KOPT-K1 (cell line): ENCODE measurements at regions not wholly inside any gene's neighbourhood (a gene's known extent, or its start where the extent isn't known, plus 50 kb on each side); places are given as distances from the start of the nearest gene placed in this dataset.

Source experiments
- H3K27ac ChIP-seq: fragments of 200-600 bp; sonication (generic); 2 replicates; pipeline ENCODE4 v1.5.1; 2016; ENCODE audit warnings: antibody characterized with exemption, mild to moderate bottlenecking, low read depth, low read length; ENCODE audit not compliant: poor library complexity, severe bottlenecking
- H3K36me3 ChIP-seq: fragments of 200-600 bp; sonication (generic); 2 replicates; pipeline ENCODE4 v1.5.1; 2017; ENCODE audit warnings: antibody characterized with exemption, mild to moderate bottlenecking, low read length, moderate library complexity; ENCODE audit not compliant: insufficient read depth
- H3K9me3 ChIP-seq: fragments of 200-600 bp; sonication (generic); 2 replicates; pipeline ENCODE4 v1.5.1; 2017; ENCODE audit warnings: antibody characterized with exemption, low read length, mild to moderate bottlenecking; ENCODE audit not compliant: insufficient read depth, poor library complexity, severe bottlenecking

DNA sequence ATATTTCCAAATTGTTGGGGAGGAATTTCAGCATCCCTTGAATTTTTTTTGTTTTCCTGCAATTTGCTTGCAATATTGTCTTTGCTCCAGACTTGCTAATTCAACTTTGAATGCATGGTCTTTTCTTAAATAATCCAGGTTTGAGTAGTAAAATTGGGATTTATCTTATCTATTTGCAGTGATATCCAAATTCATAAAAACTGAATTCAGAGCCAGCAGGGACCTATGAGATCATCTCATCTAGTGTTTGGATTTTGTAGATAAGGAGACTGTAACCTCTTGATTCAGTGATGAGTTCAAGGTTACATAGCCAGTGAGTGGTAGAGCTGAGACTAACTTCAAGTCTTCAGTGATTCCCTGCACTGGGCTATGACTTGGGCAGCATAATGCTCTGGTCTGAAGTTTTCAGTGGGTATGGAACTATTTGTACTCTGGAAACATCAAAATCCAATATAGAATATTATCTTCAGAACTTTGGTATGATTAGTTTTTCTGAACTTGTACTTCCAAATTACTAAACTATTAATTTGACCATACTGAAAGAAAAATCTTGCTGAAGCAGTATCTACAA is 109.4 kb downstream of the DISP1 start:
- no peak overlapping the region for H3K27ac ChIP-seq
- no peaks in the 10 kb centered on the region for H3K36me3 ChIP-seq
- H3K9me3 ChIP-seq, result no peaks in the 10 kb centered on the region

DNA sequence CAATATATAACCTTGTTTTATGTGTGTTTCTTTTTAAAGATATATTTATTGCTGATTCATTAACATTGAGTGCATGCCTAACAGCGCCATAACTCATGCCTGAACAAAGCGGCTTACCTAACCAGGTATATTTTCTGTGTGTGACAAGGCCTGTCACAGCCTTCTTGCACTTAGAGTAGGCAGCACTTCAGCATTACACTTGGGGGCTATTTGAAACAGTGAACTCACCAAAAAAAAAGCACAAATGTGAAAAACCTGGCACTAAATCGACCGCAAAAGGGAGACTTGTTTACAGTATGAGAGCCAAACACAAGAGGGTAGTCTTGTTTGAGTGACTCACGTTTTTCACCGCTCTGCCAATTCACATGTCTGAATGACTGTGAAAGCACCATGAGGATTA is 111.7 kb downstream of the DISP1 start:
- Histone ChIP-seq H3K27ac (no peak overlapping the region), H3K9me3 (no peaks in the 10 kb centered on the region), H3K36me3 (no peaks in the 10 kb centered on the region)

- H3K27ac ChIP-seq, result no peak overlapping the region
- no peaks in the 10 kb centered on the region for H3K9me3 ChIP-seq
- no peaks in the 10 kb centered on the region for H3K36me3 ChIP-seq
Observed at GRCh38 chr1:222927031-222927430, 112.2 kb downstream of the DISP1 start.

GRCh38 chr1:222928212-222928611 is 113.4 kb downstream of the DISP1 start:
- Histone ChIP-seq H3K9me3 (no peaks in the 10 kb centered on the region), H3K36me3 (no peaks in the 10 kb centered on the region), H3K27ac (no peak overlapping the region)

GRCh38 chr1:222930070-222930469 is 115.2 kb downstream of the DISP1 start:
- Histone ChIP-seq H3K9me3 (no peaks in the 10 kb centered on the region), H3K27ac (no peak overlapping the region), H3K36me3 (no peaks in the 10 kb centered on the region)

DNA sequence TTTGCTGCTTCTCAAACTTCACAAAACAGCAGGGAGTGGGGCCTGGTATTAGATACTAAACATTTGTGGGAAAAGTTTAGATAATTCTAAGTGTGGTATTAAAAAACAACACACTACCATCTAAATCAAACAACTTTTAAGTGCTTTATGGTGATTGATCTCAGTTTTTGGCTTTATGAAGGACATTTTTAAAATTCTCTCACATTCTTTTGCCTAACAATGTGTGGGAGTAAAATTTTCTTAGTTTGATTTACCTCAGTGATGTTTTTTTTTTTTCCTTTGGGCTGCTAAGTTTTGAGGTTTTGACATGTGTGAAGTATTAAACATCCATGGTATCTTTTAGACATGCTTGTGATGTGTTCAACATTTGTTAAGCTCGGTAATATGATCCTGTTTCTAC is 116.2 kb downstream of the DISP1 start:
- H3K36me3 ChIP-seq, result no peaks in the 10 kb centered on the region
- H3K9me3 ChIP-seq, result no peaks in the 10 kb centered on the region
- no peak overlapping the region for H3K27ac ChIP-seq

DNA sequence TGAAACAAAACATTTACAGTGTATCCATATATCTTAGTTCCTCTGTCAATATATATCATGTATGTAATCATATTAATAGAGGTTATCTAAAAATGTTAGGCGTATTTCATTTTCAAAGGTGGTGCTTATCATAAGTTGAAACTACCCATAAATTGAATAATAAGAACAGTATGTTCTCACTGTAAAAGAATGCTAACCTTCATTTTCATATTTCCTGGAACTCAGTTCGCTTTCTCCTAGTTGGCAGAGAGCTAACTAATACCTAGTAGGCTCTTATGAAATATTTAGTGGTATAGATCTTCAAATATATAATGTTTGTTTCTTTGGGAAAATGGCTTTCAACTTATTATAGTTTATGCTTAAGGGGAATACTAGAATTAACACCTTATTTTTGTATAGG is 118.4 kb downstream of the DISP1 start:
- Histone ChIP-seq H3K9me3 (no peaks in the 10 kb centered on the region), H3K36me3 (no peaks in the 10 kb centered on the region), H3K27ac (no peak overlapping the region)

DNA sequence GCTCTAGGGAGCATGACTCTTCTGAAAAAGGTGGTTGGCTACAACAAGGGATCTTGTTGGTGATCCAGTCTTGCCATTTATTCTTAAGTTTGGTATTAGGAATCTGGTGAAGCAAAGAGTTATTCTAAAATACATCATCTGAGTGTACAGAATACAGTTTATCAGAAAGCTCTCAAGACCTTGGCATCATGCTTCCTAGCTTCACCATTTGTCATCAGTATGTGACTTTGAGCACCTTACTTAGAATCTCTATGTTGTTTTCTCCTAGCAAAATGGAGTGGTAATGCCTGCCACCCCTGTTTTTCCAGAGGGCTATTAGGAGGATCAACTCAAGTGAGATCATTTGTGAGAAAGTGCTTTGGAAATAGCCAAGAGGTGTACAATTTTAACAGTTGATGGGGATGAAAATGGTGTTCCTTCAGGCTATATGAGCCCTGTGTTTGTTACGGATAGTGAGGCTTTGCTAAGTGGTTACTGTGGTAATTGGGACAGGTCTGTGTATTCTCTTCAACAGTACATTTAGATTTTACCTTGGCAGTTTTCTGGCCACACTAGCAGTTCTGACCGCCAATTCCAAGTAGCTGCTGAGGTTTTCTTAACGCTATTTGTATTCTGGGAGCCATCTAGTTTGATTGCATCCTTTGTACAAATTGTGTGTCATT is 120.5 kb downstream of the DISP1 start:
- no peaks in the 10 kb centered on the region for H3K36me3 ChIP-seq
- no peak overlapping the region for H3K27ac ChIP-seq
- H3K9me3 ChIP-seq, result no peaks in the 10 kb centered on the region

DNA sequence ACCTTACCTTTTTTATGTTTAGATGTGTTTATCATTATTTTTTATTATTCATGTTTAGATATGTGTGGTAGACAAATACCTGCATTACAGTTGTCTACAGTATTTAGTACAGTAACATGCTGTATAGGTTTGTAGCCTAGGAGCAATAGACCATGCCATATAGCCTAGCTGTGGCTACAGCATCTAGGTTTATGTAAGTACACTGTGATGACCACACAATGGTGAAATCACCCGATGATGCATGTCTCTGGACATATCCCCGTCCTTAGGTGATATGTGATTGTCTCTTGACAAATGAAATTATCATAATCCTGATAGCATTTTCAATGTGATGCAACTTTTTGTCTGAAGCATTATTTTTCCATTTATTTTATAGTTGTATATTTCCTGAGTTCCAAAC is 121.2 kb downstream of the DISP1 start:
- no peaks in the 10 kb centered on the region for H3K36me3 ChIP-seq

GRCh38 chr1:222938986-222939385 is 124.1 kb downstream of the DISP1 start:
- Histone ChIP-seq H3K9me3 (no peaks in the 10 kb centered on the region), H3K27ac (no peak overlapping the region), H3K36me3 (no peaks in the 10 kb centered on the region)

More for the DNA sequence above, 121.2 kb downstream of the DISP1 start:
- H3K9me3 ChIP-seq, result no peaks in the 10 kb centered on the region
- no peak overlapping the region for H3K27ac ChIP-seq

DNA sequence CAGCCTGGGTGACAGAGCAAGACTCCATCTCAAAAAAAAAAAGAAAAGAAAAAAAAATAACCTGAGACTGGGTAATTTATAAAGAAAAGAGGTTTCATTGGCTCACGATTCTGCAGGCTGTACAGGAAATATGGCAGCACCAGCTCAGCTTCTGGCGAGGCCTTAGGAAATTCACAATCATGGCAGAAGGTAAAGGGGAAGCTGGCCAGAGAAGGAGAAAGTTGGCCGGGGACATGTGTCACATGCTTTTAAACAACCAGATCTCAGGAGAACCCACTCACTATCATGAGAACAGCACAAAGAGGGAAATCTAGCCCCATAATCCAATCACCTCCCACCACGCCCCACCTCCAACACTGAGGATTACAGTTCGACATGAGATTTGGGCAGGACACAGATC is 125.3 kb downstream of the DISP1 start:
- Histone ChIP-seq H3K9me3 (no peaks in the 10 kb centered on the region), H3K36me3 (no peaks in the 10 kb centered on the region), H3K27ac (no peak overlapping the region)

- Histone ChIP-seq H3K27ac (no peak overlapping the region), H3K36me3 (no peaks in the 10 kb centered on the region), H3K9me3 (no peaks in the 10 kb centered on the region)
Observed at GRCh38 chr1:222940906-222941305, 126.1 kb downstream of the DISP1 start.

- H3K36me3 ChIP-seq, result no peaks in the 10 kb centered on the region
- no peaks in the 10 kb centered on the region for H3K9me3 ChIP-seq
Observed at GRCh38 chr1:222941425-222941824, 126.6 kb downstream of the DISP1 start.

DNA sequence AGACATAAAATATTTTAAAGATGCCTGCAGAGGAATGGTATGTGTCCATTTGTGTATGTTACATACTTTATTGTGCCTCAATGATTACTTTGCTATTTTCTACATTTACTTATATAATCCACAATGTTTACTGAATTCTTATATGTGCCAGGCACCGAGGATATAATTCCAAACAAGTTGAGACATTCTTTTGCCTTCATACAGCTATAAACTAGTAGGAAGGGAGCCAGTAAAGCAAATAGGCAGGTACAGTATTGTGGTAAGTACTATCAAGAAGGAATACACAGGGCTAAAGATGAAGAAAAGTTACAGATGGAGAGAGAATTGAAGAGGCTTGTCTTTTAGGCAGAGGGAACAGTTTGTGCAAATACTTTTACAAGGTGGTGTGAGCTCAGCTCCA is 131.6 kb downstream of the DISP1 start:
- Histone ChIP-seq H3K27ac (no peak overlapping the region), H3K9me3 (no peaks in the 10 kb centered on the region), H3K36me3 (no peaks in the 10 kb centered on the region)

More at GRCh38 chr1:222941425-222941824, 126.6 kb downstream of the DISP1 start:
- H3K27ac ChIP-seq, result no peak overlapping the region

DNA sequence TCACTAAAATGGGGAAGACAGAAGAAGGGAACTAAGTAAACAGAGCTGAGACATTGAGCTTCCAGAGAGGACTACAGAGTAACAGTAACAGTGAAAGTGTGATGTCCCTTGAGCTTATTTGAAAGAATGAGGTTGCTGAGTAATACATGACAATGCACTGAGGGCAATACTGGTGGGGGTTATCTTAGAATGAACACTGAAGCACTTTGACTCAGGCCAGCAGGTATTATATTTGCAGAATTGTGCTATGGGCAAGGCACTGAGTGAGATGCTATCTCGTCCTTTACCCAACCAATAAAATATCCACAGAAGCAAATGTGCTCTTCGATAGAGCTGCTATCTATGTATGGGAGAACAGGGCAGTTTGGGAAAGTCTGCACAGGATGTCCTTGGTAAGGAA is 133.2 kb downstream of the DISP1 start:
- Histone ChIP-seq H3K9me3 (no peaks in the 10 kb centered on the region), H3K36me3 (no peaks in the 10 kb centered on the region), H3K27ac (no peak overlapping the region)

- Histone ChIP-seq H3K36me3 (no peaks in the 10 kb centered on the region), H3K9me3 (no peaks in the 10 kb centered on the region), H3K27ac (no peak overlapping the region)
Observed at GRCh38 chr1:222950892-222951291, 136.1 kb downstream of the DISP1 start.
